Ovary (tissue), 3 donors: ENCODE measurements at regions not wholly inside any gene's neighbourhood (a gene's known extent, or its start where the extent isn't known, plus 50 kb on each side); places are given as distances from the start of the nearest gene placed in this dataset.

Source experiments
- POLR2A ChIP-seq: fragments of 450-650 bp; IDR thresholded peaks from one replicate; pipeline ENCODE4 v1.6.1; 2017; ENCODE audit warnings: antibody characterized with exemption, mild to moderate bottlenecking, moderate library complexity
- TF ChIP-seq, protein P1 (sequence below), 3 donors: fragments of 450-650 bp in 2 of 3; fragments of 200-600 bp in 1 of 3; IDR thresholded peaks; one replicate each; pipeline versions ENCODE4 v1.5.1 to v1.8.0; 2016 to 2022; ENCODE audit warnings: antibody characterized with exemption in 3 of 3, mild to moderate bottlenecking in 1 of 3
- donor health status: DM: no; HTN: no; CAD: no.

DNA sequence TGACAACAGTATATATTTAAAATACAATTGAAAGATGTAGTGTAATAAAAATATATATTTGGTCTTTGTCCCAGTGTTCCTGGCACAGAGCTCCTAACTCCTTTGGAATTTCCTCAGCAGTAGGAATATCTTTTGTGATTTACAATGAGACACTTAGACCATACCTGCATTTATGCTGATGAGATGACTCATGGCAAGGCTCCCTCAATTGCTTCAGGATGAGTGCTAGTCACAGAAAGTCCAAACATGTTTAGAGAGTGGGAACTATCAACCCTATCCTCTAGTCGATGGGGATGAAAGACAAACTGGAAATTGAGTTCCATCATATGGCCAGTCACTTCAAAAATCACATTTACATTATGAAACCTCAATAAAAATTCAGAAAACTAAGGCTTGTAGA is 588.3 kb upstream of the LMCD1 start:
- TF ChIP-seq, protein P1, sequence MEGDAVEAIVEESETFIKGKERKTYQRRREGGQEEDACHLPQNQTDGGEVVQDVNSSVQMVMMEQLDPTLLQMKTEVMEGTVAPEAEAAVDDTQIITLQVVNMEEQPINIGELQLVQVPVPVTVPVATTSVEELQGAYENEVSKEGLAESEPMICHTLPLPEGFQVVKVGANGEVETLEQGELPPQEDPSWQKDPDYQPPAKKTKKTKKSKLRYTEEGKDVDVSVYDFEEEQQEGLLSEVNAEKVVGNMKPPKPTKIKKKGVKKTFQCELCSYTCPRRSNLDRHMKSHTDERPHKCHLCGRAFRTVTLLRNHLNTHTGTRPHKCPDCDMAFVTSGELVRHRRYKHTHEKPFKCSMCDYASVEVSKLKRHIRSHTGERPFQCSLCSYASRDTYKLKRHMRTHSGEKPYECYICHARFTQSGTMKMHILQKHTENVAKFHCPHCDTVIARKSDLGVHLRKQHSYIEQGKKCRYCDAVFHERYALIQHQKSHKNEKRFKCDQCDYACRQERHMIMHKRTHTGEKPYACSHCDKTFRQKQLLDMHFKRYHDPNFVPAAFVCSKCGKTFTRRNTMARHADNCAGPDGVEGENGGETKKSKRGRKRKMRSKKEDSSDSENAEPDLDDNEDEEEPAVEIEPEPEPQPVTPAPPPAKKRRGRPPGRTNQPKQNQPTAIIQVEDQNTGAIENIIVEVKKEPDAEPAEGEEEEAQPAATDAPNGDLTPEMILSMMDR (IDR thresholded peaks at IDR 0.05) = no peak
- TF ChIP-seq POLR2A = no peak
